ENCODE measurements at regions not wholly inside any gene's neighbourhood (a gene's known extent, or its start where the extent isn't known, plus 50 kb on each side); places are given as distances from the start of the nearest gene placed in this dataset.

DNA sequence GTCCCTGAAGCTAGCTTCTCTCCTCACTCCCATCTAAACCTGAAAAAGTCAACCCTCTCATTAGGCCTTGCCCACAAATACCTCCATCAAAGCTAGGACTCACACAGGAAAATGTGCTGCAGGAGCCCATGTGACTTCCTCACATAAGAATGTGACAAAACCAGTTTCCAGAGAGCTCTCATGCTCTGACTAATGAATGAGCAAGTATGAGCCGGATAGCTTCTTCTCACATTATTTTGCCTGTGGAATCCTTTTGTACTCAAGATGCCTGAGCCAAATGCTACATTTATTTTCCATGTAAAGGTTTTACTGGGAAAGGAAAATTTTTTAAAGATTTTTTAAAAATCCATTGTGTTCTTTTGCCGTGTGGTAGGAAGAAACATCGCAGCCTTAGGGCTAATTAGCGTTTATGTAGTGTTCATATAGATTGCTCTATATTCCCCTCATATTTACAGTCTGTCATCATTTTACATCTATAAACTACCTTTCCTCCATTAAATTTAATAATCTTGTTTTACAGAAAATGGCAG, 68.6 kb upstream of the CCN6 start:
- Histone ChIP-seq H3K36me3 (no peaks in the 10 kb centered on the region), H3K9me3 (no peaks in the 10 kb centered on the region), H3K27ac (no peak overlapping the region), H3K4me3 (no peak overlapping the region), H3K27me3 (no peaks in the 10 kb centered on the region), H3K4me1 (peaks cover 0 to 11% (median 3%) of the 10 kb centered on the region in 4 donors)
- TF ChIP-seq, protein P1, sequence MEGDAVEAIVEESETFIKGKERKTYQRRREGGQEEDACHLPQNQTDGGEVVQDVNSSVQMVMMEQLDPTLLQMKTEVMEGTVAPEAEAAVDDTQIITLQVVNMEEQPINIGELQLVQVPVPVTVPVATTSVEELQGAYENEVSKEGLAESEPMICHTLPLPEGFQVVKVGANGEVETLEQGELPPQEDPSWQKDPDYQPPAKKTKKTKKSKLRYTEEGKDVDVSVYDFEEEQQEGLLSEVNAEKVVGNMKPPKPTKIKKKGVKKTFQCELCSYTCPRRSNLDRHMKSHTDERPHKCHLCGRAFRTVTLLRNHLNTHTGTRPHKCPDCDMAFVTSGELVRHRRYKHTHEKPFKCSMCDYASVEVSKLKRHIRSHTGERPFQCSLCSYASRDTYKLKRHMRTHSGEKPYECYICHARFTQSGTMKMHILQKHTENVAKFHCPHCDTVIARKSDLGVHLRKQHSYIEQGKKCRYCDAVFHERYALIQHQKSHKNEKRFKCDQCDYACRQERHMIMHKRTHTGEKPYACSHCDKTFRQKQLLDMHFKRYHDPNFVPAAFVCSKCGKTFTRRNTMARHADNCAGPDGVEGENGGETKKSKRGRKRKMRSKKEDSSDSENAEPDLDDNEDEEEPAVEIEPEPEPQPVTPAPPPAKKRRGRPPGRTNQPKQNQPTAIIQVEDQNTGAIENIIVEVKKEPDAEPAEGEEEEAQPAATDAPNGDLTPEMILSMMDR (IDR thresholded peaks at IDR 0.05), result no peak
- TF ChIP-seq EP300 (IDR thresholded peaks at IDR 0.05) (no peak), POLR2A (IDR thresholded peaks at IDR 0.05) (no peak)
- WGBS, 2 donors, result 87 to 88% methylated on average over 4 of the region's 4 CpGs
- no peak for DNase-seq (ENCODE audit: low spot score in 2 of 2)

DNA sequence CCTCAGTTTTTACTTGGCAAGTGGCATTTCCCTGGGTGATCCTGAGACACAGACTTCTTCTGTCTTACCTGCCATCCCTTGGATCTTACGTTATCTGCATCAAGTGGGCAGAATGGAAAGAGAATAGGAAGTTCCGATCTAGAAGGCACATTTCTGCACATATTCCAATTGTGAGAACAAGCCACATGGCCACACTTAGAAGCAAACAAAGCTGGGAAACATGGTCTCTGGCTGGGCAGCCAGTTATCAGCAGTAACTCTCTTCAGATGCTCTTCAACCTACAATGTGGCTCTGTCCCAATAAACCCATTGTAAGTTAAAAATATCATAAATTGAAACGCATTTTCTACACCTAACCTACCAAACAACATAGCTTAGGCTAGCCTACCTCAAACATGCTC, 67.3 kb upstream of the CCN6 start:
- WGBS, 2 donors, result 90 to 93% methylated on average over 3 of the region's 3 CpGs
- Histone ChIP-seq H3K27me3 (no peaks in the 10 kb centered on the region), H3K27ac (no peak overlapping the region)

DNA sequence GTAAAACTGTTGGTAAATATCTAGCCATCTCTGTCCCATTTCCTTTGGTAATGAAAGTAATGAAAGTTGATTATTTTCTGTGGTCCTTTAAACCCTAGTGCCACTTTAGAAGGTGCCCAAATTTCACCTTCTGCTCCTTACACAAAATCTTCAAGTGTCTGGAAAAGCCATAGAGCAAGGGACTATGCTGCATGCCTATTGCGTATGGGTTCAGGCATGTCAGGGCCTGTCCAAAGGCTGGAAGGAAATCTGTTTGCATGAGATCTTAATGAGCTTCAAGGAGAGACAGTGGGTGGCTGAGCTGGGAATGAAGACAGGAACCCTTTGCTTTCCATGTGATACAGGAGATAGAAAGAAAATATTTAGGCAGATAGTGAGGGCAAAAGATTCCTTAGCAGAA, 66.6 kb upstream of the CCN6 start:
- no peak overlapping the region for H3K27ac ChIP-seq
- H3K27me3 ChIP-seq, result no peaks in the 10 kb centered on the region
- H3K4me1 ChIP-seq, result no peaks in the 10 kb centered on the region
- WGBS, 2 donors, result 75 to 89% methylated on average over 1 of the region's 1 CpG
- TF ChIP-seq EP300 (IDR thresholded peaks at IDR 0.05), result no peak
- TF ChIP-seq, protein P1 (IDR thresholded peaks at IDR 0.05), result no peak
- TF ChIP-seq POLR2A (IDR thresholded peaks at IDR 0.05), result no peak
- H3K36me3 ChIP-seq, result no peaks in the 10 kb centered on the region
- no peak for DNase-seq (ENCODE audit: low spot score in 2 of 2)
- H3K4me3 ChIP-seq, result no peak overlapping the region
- no peaks in the 10 kb centered on the region for H3K9me3 ChIP-seq

More for the DNA sequence above, 67.3 kb upstream of the CCN6 start:
- no peak for DNase-seq (ENCODE audit: low spot score in 2 of 2)
- H3K4me1 ChIP-seq, result no peaks in the 10 kb centered on the region
- H3K36me3 ChIP-seq, result no peaks in the 10 kb centered on the region
- H3K9me3 ChIP-seq, result no peaks in the 10 kb centered on the region
- no peak overlapping the region for H3K4me3 ChIP-seq
- TF ChIP-seq, protein P1 (IDR thresholded peaks at IDR 0.05), result no peak
- TF ChIP-seq EP300 (IDR thresholded peaks at IDR 0.05) (no peak), POLR2A (IDR thresholded peaks at IDR 0.05) (no peak)

DNA sequence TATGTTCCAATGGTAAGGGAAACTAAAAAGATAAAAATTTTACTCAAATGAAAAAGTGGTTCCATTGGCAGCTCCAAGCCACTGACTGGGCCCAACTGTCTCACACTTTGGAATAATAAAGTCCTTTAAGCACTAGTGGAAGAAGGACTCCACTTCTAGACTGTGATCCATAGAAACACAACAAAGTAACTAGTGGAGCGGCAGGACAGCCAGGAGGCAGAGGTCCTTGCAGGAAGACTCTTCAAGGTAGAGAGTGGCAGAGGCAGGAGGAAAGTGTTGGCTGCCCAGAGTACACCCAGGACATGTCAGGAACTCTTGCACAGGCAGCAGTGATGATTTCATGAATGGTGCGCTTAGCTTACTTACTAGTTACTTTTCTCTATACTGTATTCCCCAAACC, 65.0 kb upstream of the CCN6 start:
- no peaks in the 10 kb centered on the region for H3K4me1 ChIP-seq
- WGBS, 2 donors, result 35 to 100% methylated on average over 2 of the region's 2 CpGs
- H3K9me3 ChIP-seq, result no peaks in the 10 kb centered on the region
- DNase-seq (ENCODE audit: low spot score in 2 of 2), result no peak
- H3K27me3 ChIP-seq, result no peaks in the 10 kb centered on the region
- H3K4me3 ChIP-seq, result no peak overlapping the region
- H3K36me3 ChIP-seq, result no peaks in the 10 kb centered on the region
- TF ChIP-seq, protein P1 (IDR thresholded peaks at IDR 0.05), result no peak
- no peak for TF ChIP-seq POLR2A (IDR thresholded peaks at IDR 0.05)
- no peak for TF ChIP-seq EP300 (IDR thresholded peaks at IDR 0.05)
- no peak overlapping the region for H3K27ac ChIP-seq

DNA sequence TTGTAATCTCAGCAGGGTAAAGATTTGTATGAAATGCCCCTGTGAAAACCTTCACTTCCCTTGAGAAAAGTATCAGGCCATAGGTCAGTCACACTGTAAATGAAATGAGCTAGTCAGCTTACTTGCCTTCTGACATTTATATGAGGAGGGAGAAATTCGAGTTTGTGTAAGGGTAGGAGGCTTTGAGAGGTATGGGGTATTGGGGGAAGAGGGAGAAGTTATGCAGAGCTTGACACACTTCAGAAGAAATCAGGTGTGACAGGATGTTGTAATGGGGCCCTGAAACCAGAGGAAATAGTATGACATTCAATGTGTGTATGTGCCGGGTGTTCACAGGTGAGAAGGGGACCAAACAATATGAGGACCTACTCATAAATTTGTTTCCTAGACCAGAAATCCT, 64.2 kb upstream of the CCN6 start:
- Histone ChIP-seq H3K4me1 (no peaks in the 10 kb centered on the region), H3K27me3 (no peaks in the 10 kb centered on the region), H3K36me3 (no peaks in the 10 kb centered on the region), H3K4me3 (no peak overlapping the region), H3K27ac (peak overlapping the region in 1 of 4 donors; percentile 36), H3K9me3 (no peaks in the 10 kb centered on the region)
- DNase-seq (ENCODE audit: low spot score in 2 of 2), result no peak
- TF ChIP-seq EP300 (IDR thresholded peaks at IDR 0.05), result no peak
- TF ChIP-seq, protein P1 (IDR thresholded peaks at IDR 0.05), result no peak
- no peak for TF ChIP-seq POLR2A (IDR thresholded peaks at IDR 0.05)
- 73 to 76% methylated on average over 2 of the region's 2 CpGs for WGBS, 2 donors

All from tibial nerve (tissue), 4 donors.